ENCODE measurements at regions not wholly inside any gene's neighbourhood (a gene's known extent, or its start where the extent isn't known, plus 50 kb on each side); places are given as distances from the start of the nearest gene placed in this dataset.

GRCh38 chr13:111594606-111595005 lies 274.2 kb downstream of the TEX29 start:
- Histone ChIP-seq H2AFZ (ENCODE audit: low read length) (no peak overlapping the region), H3K27me3 (ENCODE audit: insufficient read depth, low read length, poor library complexity, severe bottlenecking) (no peaks in the 10 kb centered on the region), H3K9ac (ENCODE audit: low read depth, low read length, poor library complexity, severe bottlenecking) (no peak overlapping the region), H3K79me2 (ENCODE audit: insufficient read depth, low read length) (no peaks in the 10 kb centered on the region), H3K4me1 (ENCODE audit: insufficient read depth, low read length, poor library complexity, severe bottlenecking) (no peaks in the 10 kb centered on the region), H3K9me3 (ENCODE audit: insufficient read depth, low read depth, low read length) (peaks cover 1% of the 10 kb centered on the region; the same call in 1 of the 2 replicates), H4K20me1 (ENCODE audit: insufficient read depth, low read length, poor library complexity, severe bottlenecking) (no peaks in the 10 kb centered on the region), H3K4me3 (ENCODE audit: low read length, poor library complexity, severe bottlenecking) (no peak overlapping the region), H3F3A (ENCODE audit: low read depth) (no peaks in the 10 kb centered on the region), H3K9me2 (replicated peaks; ENCODE audit: low read depth, low read length) (no peaks in the 10 kb centered on the region), H3K4me2 (ENCODE audit: low read depth, low read length, poor library complexity, severe bottlenecking) (no peak overlapping the region), H3K36me3 (ENCODE audit: insufficient read depth, low read length) (no peaks in the 10 kb centered on the region)
- TF ChIP-seq EZH2phosphoT487 (IDR thresholded peaks at IDR 0.05; ENCODE audit: borderline replicate concordance) = no peak
- TF ChIP-seq, protein P1, sequence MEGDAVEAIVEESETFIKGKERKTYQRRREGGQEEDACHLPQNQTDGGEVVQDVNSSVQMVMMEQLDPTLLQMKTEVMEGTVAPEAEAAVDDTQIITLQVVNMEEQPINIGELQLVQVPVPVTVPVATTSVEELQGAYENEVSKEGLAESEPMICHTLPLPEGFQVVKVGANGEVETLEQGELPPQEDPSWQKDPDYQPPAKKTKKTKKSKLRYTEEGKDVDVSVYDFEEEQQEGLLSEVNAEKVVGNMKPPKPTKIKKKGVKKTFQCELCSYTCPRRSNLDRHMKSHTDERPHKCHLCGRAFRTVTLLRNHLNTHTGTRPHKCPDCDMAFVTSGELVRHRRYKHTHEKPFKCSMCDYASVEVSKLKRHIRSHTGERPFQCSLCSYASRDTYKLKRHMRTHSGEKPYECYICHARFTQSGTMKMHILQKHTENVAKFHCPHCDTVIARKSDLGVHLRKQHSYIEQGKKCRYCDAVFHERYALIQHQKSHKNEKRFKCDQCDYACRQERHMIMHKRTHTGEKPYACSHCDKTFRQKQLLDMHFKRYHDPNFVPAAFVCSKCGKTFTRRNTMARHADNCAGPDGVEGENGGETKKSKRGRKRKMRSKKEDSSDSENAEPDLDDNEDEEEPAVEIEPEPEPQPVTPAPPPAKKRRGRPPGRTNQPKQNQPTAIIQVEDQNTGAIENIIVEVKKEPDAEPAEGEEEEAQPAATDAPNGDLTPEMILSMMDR (conservative IDR thresholded peaks at IDR 0.05; ENCODE audit: low read length) = no peak

- TF ChIP-seq, protein P1 (conservative IDR thresholded peaks at IDR 0.05; ENCODE audit: low read length) = no peak
- no peak for TF ChIP-seq EZH2phosphoT487 (IDR thresholded peaks at IDR 0.05; ENCODE audit: borderline replicate concordance)
- Histone ChIP-seq H3F3A (ENCODE audit: low read depth) (no peaks in the 10 kb centered on the region), H3K4me2 (ENCODE audit: low read depth, low read length, poor library complexity, severe bottlenecking) (no peak overlapping the region), H3K36me3 (ENCODE audit: insufficient read depth, low read length) (no peaks in the 10 kb centered on the region), H3K9me2 (replicated peaks; ENCODE audit: low read depth, low read length) (no peaks in the 10 kb centered on the region), H2AFZ (ENCODE audit: low read length) (no peak overlapping the region), H3K9ac (ENCODE audit: low read depth, low read length, poor library complexity, severe bottlenecking) (no peak overlapping the region), H3K4me3 (ENCODE audit: low read length, poor library complexity, severe bottlenecking) (no peak overlapping the region), H3K4me1 (ENCODE audit: insufficient read depth, low read length, poor library complexity, severe bottlenecking) (no peaks in the 10 kb centered on the region), H3K27me3 (ENCODE audit: insufficient read depth, low read length, poor library complexity, severe bottlenecking) (no peaks in the 10 kb centered on the region), H3K9me3 (ENCODE audit: insufficient read depth, low read depth, low read length) (peaks cover 4% of the 10 kb centered on the region; the same call in 1 of the 2 replicates), H4K20me1 (ENCODE audit: insufficient read depth, low read length, poor library complexity, severe bottlenecking) (no peaks in the 10 kb centered on the region), H3K79me2 (ENCODE audit: insufficient read depth, low read length) (no peaks in the 10 kb centered on the region)
These were observed 274.8 kb downstream of the TEX29 start for GRCh38 chr13:111595276-111595675.

DNA sequence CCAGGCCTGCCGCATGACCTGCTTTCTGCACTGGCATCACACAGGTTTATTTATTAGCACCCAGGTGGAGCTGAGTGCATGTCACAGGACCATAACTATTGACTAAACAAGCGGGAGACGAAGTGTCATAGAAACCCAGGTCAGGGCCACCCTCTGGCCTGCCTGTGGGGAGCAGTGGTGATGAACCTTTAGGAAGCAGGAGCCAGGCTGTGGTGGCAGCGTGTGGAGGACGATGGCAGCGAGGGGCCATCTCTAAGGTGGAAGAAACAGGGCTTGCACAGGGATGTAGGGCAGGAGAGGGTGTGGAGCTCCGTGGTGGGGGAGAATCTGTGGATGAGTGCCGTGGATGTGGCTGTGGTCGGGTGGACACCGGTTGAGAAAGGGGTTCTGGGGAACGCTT lies 275.3 kb downstream of the TEX29 start:
- H3K36me3 ChIP-seq (ENCODE audit: insufficient read depth, low read length) = no peaks in the 10 kb centered on the region
- H3K4me1 ChIP-seq (ENCODE audit: insufficient read depth, low read length, poor library complexity, severe bottlenecking) = no peaks in the 10 kb centered on the region
- no peak for TF ChIP-seq EZH2phosphoT487 (IDR thresholded peaks at IDR 0.05; ENCODE audit: borderline replicate concordance)
- TF ChIP-seq, protein P1 (conservative IDR thresholded peaks at IDR 0.05; ENCODE audit: low read length) = no peak

More for the DNA sequence above, 275.3 kb downstream of the TEX29 start:
- Histone ChIP-seq H3K79me2 (ENCODE audit: insufficient read depth, low read length) (no peaks in the 10 kb centered on the region), H3F3A (ENCODE audit: low read depth) (no peaks in the 10 kb centered on the region), H3K27me3 (ENCODE audit: insufficient read depth, low read length, poor library complexity, severe bottlenecking) (no peaks in the 10 kb centered on the region), H3K9ac (ENCODE audit: low read depth, low read length, poor library complexity, severe bottlenecking) (no peak overlapping the region), H3K9me2 (replicated peaks; ENCODE audit: low read depth, low read length) (no peaks in the 10 kb centered on the region), H3K4me2 (ENCODE audit: low read depth, low read length, poor library complexity, severe bottlenecking) (no peak overlapping the region), H3K4me3 (ENCODE audit: low read length, poor library complexity, severe bottlenecking) (no peak overlapping the region), H2AFZ (ENCODE audit: low read length) (no peak overlapping the region), H3K9me3 (ENCODE audit: insufficient read depth, low read depth, low read length) (peaks cover 4% of the 10 kb centered on the region; the same call in 1 of the 2 replicates), H4K20me1 (ENCODE audit: insufficient read depth, low read length, poor library complexity, severe bottlenecking) (no peaks in the 10 kb centered on the region)

Measured in Loucy (cell line).